GM18505 (cell line): ENCODE measurements at regions not wholly inside any gene's neighbourhood (a gene's known extent, or its start where the extent isn't known, plus 50 kb on each side); places are given as distances from the start of the nearest gene placed in this dataset.
"Not testable (repeated sequence)": the region's sequence is repeated elsewhere in the genome, so short reads cannot be mapped to it uniquely, and the experiment has no call there.

Source experiments
- ATAC-seq: cut with Tn5 transposase; IDR thresholded peaks from one replicate; pipeline ENCODE4 v1.9.1; 2021; ENCODE audit not compliant: unreplicated experiment
- POLR2A ChIP-seq: IDR thresholded peaks from 4 replicates; pipeline ENCODE4 v1.6.1; 2011; ENCODE audit warnings: borderline replicate concordance; ENCODE audit not compliant: insufficient read depth, insufficient read length; ENCODE audit errors: extremely low read depth

DNA sequence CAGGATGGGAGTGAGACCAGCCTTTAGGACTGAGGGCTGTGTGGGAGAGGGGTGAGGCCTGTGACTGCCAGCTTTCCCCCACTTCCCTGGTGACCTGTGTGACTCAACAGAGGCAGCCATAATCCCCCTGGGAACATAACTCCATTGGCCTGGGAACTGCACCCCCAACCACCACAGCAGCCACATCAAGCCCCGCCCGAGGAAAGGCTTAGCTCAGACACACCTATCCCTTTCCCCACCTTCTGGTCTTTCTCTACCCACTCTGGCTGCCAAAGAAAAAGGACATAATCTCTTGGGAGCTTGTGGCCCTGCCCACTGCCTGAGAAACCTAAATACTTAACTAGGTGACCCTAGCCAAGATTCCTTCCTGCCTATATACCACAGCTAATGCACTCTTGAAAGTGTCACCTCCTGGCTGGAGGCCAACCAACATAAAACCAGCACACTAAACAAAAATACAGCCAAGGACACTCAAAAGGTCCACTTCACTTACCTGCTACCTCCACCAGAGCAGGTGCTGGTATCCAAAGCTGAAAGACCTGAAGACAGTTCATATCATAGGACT, 406.6 kb upstream of the CAMK1G start:
- ATAC-seq, result no peak
- TF ChIP-seq POLR2A, result no peak

- TF ChIP-seq POLR2A, result no peak
- no peak for ATAC-seq
These were observed 400.3 kb upstream of the CAMK1G start for GRCh38 chr1:209183195-209183594.

GRCh38 chr1:209187589-209187988, 395.9 kb upstream of the CAMK1G start:
- TF ChIP-seq POLR2A, result no peak
- ATAC-seq, result no peak

GRCh38 chr1:209190591-209191261, 392.8 kb upstream of the CAMK1G start:
- no peak for TF ChIP-seq POLR2A
- peak; percentile 81 for ATAC-seq

GRCh38 chr1:209191262-209191634, 392.3 kb upstream of the CAMK1G start:
- no peak for ATAC-seq
- TF ChIP-seq POLR2A, result no peak

- no peak for ATAC-seq
- TF ChIP-seq POLR2A, result no peak
These were observed 387.4 kb upstream of the CAMK1G start for GRCh38 chr1:209196140-209196539.

- ATAC-seq, result no peak
- TF ChIP-seq POLR2A, result no peak
These were observed 384.4 kb upstream of the CAMK1G start for GRCh38 chr1:209198961-209199750.

GRCh38 chr1:209199822-209200221, 383.7 kb upstream of the CAMK1G start:
- TF ChIP-seq POLR2A, result no peak
- ATAC-seq, result no peak

GRCh38 chr1:209202321-209202720, 381.2 kb upstream of the CAMK1G start:
- ATAC-seq, result not testable (repeated sequence)

- no peak for ATAC-seq
- no peak for TF ChIP-seq POLR2A
These were observed 380.5 kb upstream of the CAMK1G start for GRCh38 chr1:209202830-209203532.

GRCh38 chr1:209203533-209203895, 380.0 kb upstream of the CAMK1G start:
- no peak for ATAC-seq
- TF ChIP-seq POLR2A, result no peak

DNA sequence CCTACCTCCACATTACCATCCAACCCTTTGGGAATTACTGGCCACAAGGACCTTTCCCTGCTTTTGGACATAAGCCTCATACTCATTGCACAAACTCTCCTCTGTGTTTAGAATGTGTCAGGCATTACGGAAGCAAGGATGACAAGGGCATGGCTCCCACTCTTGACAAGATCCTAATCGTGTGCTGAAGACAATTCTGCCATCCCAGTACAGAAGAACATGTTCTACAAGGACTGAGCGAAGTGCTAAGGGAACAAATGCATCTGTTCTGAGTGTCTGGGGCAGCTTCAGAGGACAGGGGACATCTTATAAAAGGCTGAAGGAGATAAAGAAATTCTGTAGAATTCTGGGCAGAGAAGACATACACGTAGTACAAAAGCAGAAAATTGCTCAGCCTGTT, 378.5 kb upstream of the CAMK1G start:
- no peak for ATAC-seq
- no peak for TF ChIP-seq POLR2A

- TF ChIP-seq POLR2A, result no peak
- ATAC-seq, result no peak
These were observed 376.3 kb upstream of the CAMK1G start for GRCh38 chr1:209207126-209207700.
